Heart left ventricle (tissue), 13 donors: ENCODE measurements at regions not wholly inside any gene's neighbourhood (a gene's known extent, or its start where the extent isn't known, plus 50 kb on each side); places are given as distances from the start of the nearest gene placed in this dataset.

Source experiments
- POLR2A ChIP-seq, 2 donors: fragments of 450-650 bp; IDR thresholded peaks; one replicate each; pipeline ENCODE4 v1.6.1; 2017; ENCODE audit warnings: antibody characterized with exemption in 2 of 2, mild to moderate bottlenecking in 2 of 2, moderate library complexity in 2 of 2
- TF ChIP-seq, protein P1 (sequence below), 12 donors: fragments of 200-600 bp; sonication (generic) in 4 of 12; IDR thresholded peaks; one replicate each; pipeline versions ENCODE4 v1.5.0 to v1.8.0; 2018 to 2022; ENCODE audit warnings: antibody characterized with exemption in 12 of 12, mild to moderate bottlenecking in 5 of 12
- donor health status: ischemic (EF 13 %, LVEDD 7.1; RV severe dilation, severe dysfunction).
- donor health status: DM: no; HTN: yes; CAD: no.
- donor health status: DM: no; HTN: no; CAD: no.
- donor health status: ischemic (EF 25% LVEDD 6.9; RV normal size, moderate dysfunction).
- donor health status: ischemic (EF 25% LVEDD 5.7; RV mildly dilated, moderate dysfunction).
- donor health status: ischemic (EF 35%, LVEDD 5.7; RV mildly dilated, moderate dysfunction).
- donor health status: nonischemic (EF 11% LVEDD 7.7; RV severe dilation, severe dysfunction).
- donor health status: DM: yes; HTN: yes; CAD: no.
- donor health status: PGD.
- donor health status: ischemic (EF 29% LVEDD 5.4; RV normal size, mild dysfunction).
- donor health status: nonischemic (EF 23%, LVEDD 6.1; RV moderate dilation, normal function).

DNA sequence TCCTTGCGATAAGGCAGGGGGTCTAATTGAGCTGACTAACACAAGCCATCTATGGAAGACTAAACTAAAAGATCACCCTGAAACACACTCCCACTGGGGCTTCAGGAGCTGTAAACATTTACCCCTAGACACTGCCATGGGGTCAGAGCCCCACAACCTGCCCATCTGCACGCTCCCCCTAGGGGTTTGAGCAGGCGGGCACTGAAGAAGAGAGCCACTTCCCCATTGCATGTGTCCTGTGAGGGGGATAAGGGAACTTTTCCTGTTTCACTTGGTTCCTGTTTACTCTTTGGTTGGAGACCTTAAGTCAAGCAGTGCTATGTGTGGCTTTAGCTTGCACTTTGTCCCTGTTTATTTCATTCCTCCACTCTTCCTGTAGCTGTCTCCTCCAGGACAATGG lies 1929.5 kb upstream of the CDH9 start:
- TF ChIP-seq, protein P1, sequence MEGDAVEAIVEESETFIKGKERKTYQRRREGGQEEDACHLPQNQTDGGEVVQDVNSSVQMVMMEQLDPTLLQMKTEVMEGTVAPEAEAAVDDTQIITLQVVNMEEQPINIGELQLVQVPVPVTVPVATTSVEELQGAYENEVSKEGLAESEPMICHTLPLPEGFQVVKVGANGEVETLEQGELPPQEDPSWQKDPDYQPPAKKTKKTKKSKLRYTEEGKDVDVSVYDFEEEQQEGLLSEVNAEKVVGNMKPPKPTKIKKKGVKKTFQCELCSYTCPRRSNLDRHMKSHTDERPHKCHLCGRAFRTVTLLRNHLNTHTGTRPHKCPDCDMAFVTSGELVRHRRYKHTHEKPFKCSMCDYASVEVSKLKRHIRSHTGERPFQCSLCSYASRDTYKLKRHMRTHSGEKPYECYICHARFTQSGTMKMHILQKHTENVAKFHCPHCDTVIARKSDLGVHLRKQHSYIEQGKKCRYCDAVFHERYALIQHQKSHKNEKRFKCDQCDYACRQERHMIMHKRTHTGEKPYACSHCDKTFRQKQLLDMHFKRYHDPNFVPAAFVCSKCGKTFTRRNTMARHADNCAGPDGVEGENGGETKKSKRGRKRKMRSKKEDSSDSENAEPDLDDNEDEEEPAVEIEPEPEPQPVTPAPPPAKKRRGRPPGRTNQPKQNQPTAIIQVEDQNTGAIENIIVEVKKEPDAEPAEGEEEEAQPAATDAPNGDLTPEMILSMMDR (IDR thresholded peaks at IDR 0.05): no peak
- TF ChIP-seq POLR2A (IDR thresholded peaks at IDR 0.05): no peak
